NCI-H2196 treated with DMSO at 0.1 percent for 48 hours (cell line): ENCODE measurements at regions not wholly inside any gene's neighbourhood (a gene's known extent, or its start where the extent isn't known, plus 50 kb on each side); places are given as distances from the start of the nearest gene placed in this dataset.
"Not testable (repeated sequence)": the region's sequence is repeated elsewhere in the genome, so short reads cannot be mapped to it uniquely, and the experiment has no call there.

ENCODE experiments used
- DNase-seq: peaks from one replicate; lab custom pipeline; 2025; ENCODE audit not compliant: unreplicated experiment; lab: John Stamatoyannopoulos, UW

- not testable (repeated sequence) for DNase-seq
Measured at GRCh38 chr13:21261487-21262216, 85.2 kb downstream of the MRPL57 start.

- DNase-seq = not testable (repeated sequence)
Measured at GRCh38 chr13:21263909-21264308, 87.5 kb downstream of the MRPL57 start.

GRCh38 chr13:21268485-21268884 lies 92.0 kb downstream of the MRPL57 start:
- not testable (repeated sequence) for DNase-seq

GRCh38 chr13:21272439-21272838 lies 96.0 kb downstream of the MRPL57 start:
- DNase-seq = not testable (repeated sequence)

GRCh38 chr13:21274457-21274856 lies 98.0 kb downstream of the MRPL57 start:
- DNase-seq = not testable (repeated sequence)

GRCh38 chr13:21282065-21282464 lies 105.6 kb downstream of the MRPL57 start:
- no peak for DNase-seq

- DNase-seq = no peak
Measured at GRCh38 chr13:21287331-21287907, 111.0 kb downstream of the MRPL57 start.

GRCh38 chr13:21289475-21289874 lies 113.0 kb downstream of the MRPL57 start:
- DNase-seq = no peak

- not testable (repeated sequence) for DNase-seq
Measured at GRCh38 chr13:21290442-21291002, 114.1 kb downstream of the MRPL57 start.

GRCh38 chr13:21291840-21292239 lies 115.4 kb downstream of the MRPL57 start:
- no peak for DNase-seq

- peak; percentile 6 for DNase-seq
Measured at GRCh38 chr13:21296991-21297390, 120.5 kb downstream of the MRPL57 start.

GRCh38 chr13:21297447-21297846 lies 121.0 kb downstream of the MRPL57 start:
- no peak for DNase-seq

- peak; percentile 66 for DNase-seq
Measured at GRCh38 chr13:21297914-21298831, 121.7 kb downstream of the MRPL57 start.

GRCh38 chr13:21304256-21304655 lies 127.8 kb downstream of the MRPL57 start:
- no peak for DNase-seq

GRCh38 chr13:21306300-21307073 lies 130.0 kb downstream of the MRPL57 start:
- DNase-seq = not testable (repeated sequence)

- DNase-seq = not testable (repeated sequence)
Measured at GRCh38 chr13:21307158-21307557, 130.7 kb downstream of the MRPL57 start.

- DNase-seq = no peak
Measured at GRCh38 chr13:21308906-21309305, 132.4 kb downstream of the MRPL57 start.

GRCh38 chr13:21309542-21310172 lies 133.2 kb downstream of the MRPL57 start:
- no peak for DNase-seq

GRCh38 chr13:21310220-21310619 lies 133.8 kb downstream of the MRPL57 start:
- DNase-seq = no peak

- DNase-seq = not testable (repeated sequence)
Measured at GRCh38 chr13:21314976-21315375, 138.5 kb downstream of the MRPL57 start.
